Gastroesophageal sphincter (tissue), 3 donors: ENCODE measurements at regions not wholly inside any gene's neighbourhood (a gene's known extent, or its start where the extent isn't known, plus 50 kb on each side); places are given as distances from the start of the nearest gene placed in this dataset.

Experiments
- CTCF ChIP-seq, 4 experiments: fragments of 200-600 bp in 2 of 4; fragments of 450-650 bp in 2 of 4; sonication (generic) in 1 of 4; IDR thresholded peaks; one replicate each; pipeline ENCODE4 v1.5.1; 2017 to 2019; ENCODE audit warnings: antibody characterized with exemption in 4 of 4, mild to moderate bottlenecking in 2 of 4, moderate library complexity in 2 of 4
- EP300 ChIP-seq: sonication (generic); formaldehyde crosslinking; IDR thresholded peaks from one replicate; pipeline ENCODE4 v1.6.1; 2017; ENCODE audit warnings: antibody characterized with exemption, mild to moderate bottlenecking
- POLR2A ChIP-seq, 2 donors: fragments of 450-650 bp; IDR thresholded peaks; one replicate each; pipeline ENCODE4 v1.6.1; 2017; ENCODE audit warnings: antibody characterized with exemption in 2 of 2, mild to moderate bottlenecking in 2 of 2, moderate library complexity in 1 of 2
- POLR2AphosphoS5 ChIP-seq: sonication (generic); formaldehyde crosslinking; IDR thresholded peaks from one replicate; pipeline ENCODE4 v1.6.1; 2017; ENCODE audit warnings: antibody characterized with exemption

- TF ChIP-seq POLR2AphosphoS5 (no peak), CTCF (IDR thresholded peaks at IDR 0.05) (no peak), POLR2A (IDR thresholded peaks at IDR 0.05) (no peak), EP300 (no peak)
Measured at GRCh38 chr16:14344292-14344691, 273.2 kb downstream of the MRTFB start.
